ENCODE measurements at regions not wholly inside any gene's neighbourhood (a gene's known extent, or its start where the extent isn't known, plus 50 kb on each side); places are given as distances from the start of the nearest gene placed in this dataset.
"Not testable (repeated sequence)": the region's sequence is repeated elsewhere in the genome, so short reads cannot be mapped to it uniquely, and the experiment has no call there.

DNA sequence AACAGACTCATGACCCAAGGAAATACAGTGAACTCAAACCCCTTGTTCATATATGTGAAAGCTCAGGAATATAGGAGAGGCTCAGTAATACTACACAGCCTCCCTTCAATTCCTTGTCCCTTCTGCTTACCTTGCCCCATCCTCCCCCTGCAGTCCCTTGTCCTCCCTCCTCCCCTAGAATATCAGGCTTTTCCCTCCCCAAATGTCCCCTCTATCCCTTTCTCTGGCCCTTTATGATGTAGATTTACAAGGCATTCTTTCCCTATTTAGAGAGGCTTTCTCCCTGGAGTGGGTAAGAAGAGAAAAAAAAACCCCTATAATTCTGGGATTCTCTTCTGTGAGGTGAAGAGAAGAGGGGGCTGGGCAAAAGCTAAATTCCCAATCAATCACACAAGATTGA lies 64.9 kb upstream of the KBTBD8 start:
- H3K4me3 ChIP-seq (ENCODE audit: low read length), result no peak overlapping the region
- H3K27me3 ChIP-seq (ENCODE audit: low read length), result peaks cover 13% of the 10 kb centered on the region
- H3K27ac ChIP-seq (ENCODE audit: low read length), result no peak overlapping the region
- no TSS peak for BruUV-seq (replicated peaks)
- CTCF ChIA-PET, result no interaction called here
- ATAC-seq, result no peak
- TF ChIP-seq, protein P1, sequence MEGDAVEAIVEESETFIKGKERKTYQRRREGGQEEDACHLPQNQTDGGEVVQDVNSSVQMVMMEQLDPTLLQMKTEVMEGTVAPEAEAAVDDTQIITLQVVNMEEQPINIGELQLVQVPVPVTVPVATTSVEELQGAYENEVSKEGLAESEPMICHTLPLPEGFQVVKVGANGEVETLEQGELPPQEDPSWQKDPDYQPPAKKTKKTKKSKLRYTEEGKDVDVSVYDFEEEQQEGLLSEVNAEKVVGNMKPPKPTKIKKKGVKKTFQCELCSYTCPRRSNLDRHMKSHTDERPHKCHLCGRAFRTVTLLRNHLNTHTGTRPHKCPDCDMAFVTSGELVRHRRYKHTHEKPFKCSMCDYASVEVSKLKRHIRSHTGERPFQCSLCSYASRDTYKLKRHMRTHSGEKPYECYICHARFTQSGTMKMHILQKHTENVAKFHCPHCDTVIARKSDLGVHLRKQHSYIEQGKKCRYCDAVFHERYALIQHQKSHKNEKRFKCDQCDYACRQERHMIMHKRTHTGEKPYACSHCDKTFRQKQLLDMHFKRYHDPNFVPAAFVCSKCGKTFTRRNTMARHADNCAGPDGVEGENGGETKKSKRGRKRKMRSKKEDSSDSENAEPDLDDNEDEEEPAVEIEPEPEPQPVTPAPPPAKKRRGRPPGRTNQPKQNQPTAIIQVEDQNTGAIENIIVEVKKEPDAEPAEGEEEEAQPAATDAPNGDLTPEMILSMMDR (conservative IDR thresholded peaks at IDR 0.05; ENCODE audit: low read depth, low read length), result no peak
- TF ChIP-seq EZH2 (IDR thresholded peaks at IDR 0.05; ENCODE audit: low read length, unreplicated experiment), result no peak
- no peak for TF ChIP-seq EZH2phosphoT487 (IDR thresholded peaks at IDR 0.05; ENCODE audit: borderline replicate concordance, low read length)
- H2AFZ ChIP-seq (ENCODE audit: low read length), result no peak overlapping the region
- H3K36me3 ChIP-seq (ENCODE audit: low read depth, low read length), result no peaks in the 10 kb centered on the region
- POLR2A ChIA-PET (ENCODE audit: unreplicated experiment), result no interaction called here
- no peaks in the 10 kb centered on the region for H3K9me3 ChIP-seq (ENCODE audit: low read length)
- H3K4me1 ChIP-seq (ENCODE audit: insufficient read depth, low read length), result no peaks in the 10 kb centered on the region
- H4K20me1 ChIP-seq (ENCODE audit: low read length), result no peaks in the 10 kb centered on the region
- no peaks in the 10 kb centered on the region for H3F3A ChIP-seq (ENCODE audit: low read length, unreplicated experiment)
- no peak overlapping the region for H3K9ac ChIP-seq (ENCODE audit: low read length)
- no peaks in the 10 kb centered on the region for H3K9me2 ChIP-seq (replicated peaks; ENCODE audit: low read length)
- no peak for DNase-seq
- no peaks in the 10 kb centered on the region for H3K79me2 ChIP-seq (ENCODE audit: low read length)
- no peak overlapping the region for H3K4me2 ChIP-seq (ENCODE audit: low read length)
- intact Hi-C loops (cut with micrococcal nuclease), result no loop called here

DNA sequence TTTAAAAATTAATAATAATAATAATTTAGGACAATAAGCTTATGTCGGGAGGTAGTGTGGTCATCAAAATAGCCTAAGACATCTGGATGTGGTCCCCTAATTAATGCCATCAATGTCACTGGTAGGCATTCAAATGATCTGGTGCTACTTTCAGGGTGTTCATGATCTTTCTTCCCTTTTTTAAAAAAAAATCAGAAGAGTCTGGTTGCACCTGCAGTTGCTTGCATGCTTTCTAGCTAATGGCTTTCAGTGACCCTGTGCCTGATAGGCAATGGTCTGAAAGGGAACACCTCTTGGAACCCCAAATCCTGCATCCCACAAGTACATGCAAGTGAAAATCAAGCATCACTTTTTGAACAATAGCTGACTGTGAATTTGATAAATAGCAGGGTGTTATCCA lies 64.1 kb upstream of the KBTBD8 start:
- Histone ChIP-seq H4K20me1 (ENCODE audit: low read length) (no peaks in the 10 kb centered on the region), H3K9me2 (replicated peaks; ENCODE audit: low read length) (no peaks in the 10 kb centered on the region), H3K4me2 (ENCODE audit: low read length) (no peak overlapping the region), H3K4me1 (ENCODE audit: insufficient read depth, low read length) (no peaks in the 10 kb centered on the region), H3K9ac (ENCODE audit: low read length) (no peak overlapping the region), H3K9me3 (ENCODE audit: low read length) (no peaks in the 10 kb centered on the region), H3K4me3 (ENCODE audit: low read length) (no peak overlapping the region), H3K27me3 (ENCODE audit: low read length) (peaks cover 13% of the 10 kb centered on the region), H3F3A (ENCODE audit: low read length, unreplicated experiment) (no peaks in the 10 kb centered on the region), H3K27ac (ENCODE audit: low read length) (no peak overlapping the region), H3K36me3 (ENCODE audit: low read depth, low read length) (no peaks in the 10 kb centered on the region), H2AFZ (ENCODE audit: low read length) (no peak overlapping the region), H3K79me2 (ENCODE audit: low read length) (no peaks in the 10 kb centered on the region)
- POLR2A ChIA-PET (ENCODE audit: unreplicated experiment), result interaction anchor here (0.8 kb wide), 1 partner anchor 150 kb away, joined by 5 read pairs; no protein-coding TSS in a partner anchor
- no peak for TF ChIP-seq EZH2 (IDR thresholded peaks at IDR 0.05; ENCODE audit: low read length, unreplicated experiment)
- TF ChIP-seq, protein P1 (conservative IDR thresholded peaks at IDR 0.05; ENCODE audit: low read depth, low read length), result no peak
- TF ChIP-seq EZH2phosphoT487 (IDR thresholded peaks at IDR 0.05; ENCODE audit: borderline replicate concordance, low read length), result no peak
- no TSS peak for BruUV-seq (replicated peaks)
- DNase-seq (no peak), ATAC-seq (no peak)
- CTCF ChIA-PET, result no interaction called here
- intact Hi-C loops (cut with micrococcal nuclease), result no loop called here

- no peak overlapping the region for H3K4me2 ChIP-seq (ENCODE audit: low read length)
- no peaks in the 10 kb centered on the region for H3K4me1 ChIP-seq (ENCODE audit: insufficient read depth, low read length)
- no peak overlapping the region for H3K27ac ChIP-seq (ENCODE audit: low read length)
- BruUV-seq (replicated peaks), result no TSS peak
- CTCF ChIA-PET, result no interaction called here
- POLR2A ChIA-PET (ENCODE audit: unreplicated experiment), result no interaction called here
- no peak overlapping the region for H3K9ac ChIP-seq (ENCODE audit: low read length)
- H3K4me3 ChIP-seq (ENCODE audit: low read length), result no peak overlapping the region
- no peak overlapping the region for H2AFZ ChIP-seq (ENCODE audit: low read length)
- H4K20me1 ChIP-seq (ENCODE audit: low read length), result no peaks in the 10 kb centered on the region
- DNase-seq, result no peak
- no peaks in the 10 kb centered on the region for H3K9me3 ChIP-seq (ENCODE audit: low read length)
- no peak for ATAC-seq
- no peaks in the 10 kb centered on the region for H3K9me2 ChIP-seq (replicated peaks; ENCODE audit: low read length)
- H3K27me3 ChIP-seq (ENCODE audit: low read length), result peaks cover 8% of the 10 kb centered on the region
- no peaks in the 10 kb centered on the region for H3F3A ChIP-seq (ENCODE audit: low read length, unreplicated experiment)
- no peak for TF ChIP-seq EZH2 (IDR thresholded peaks at IDR 0.05; ENCODE audit: low read length, unreplicated experiment)
- TF ChIP-seq, protein P1 (conservative IDR thresholded peaks at IDR 0.05; ENCODE audit: low read depth, low read length), result no peak
- no peak for TF ChIP-seq EZH2phosphoT487 (IDR thresholded peaks at IDR 0.05; ENCODE audit: borderline replicate concordance, low read length)
- no peaks in the 10 kb centered on the region for H3K79me2 ChIP-seq (ENCODE audit: low read length)
- intact Hi-C loops (cut with micrococcal nuclease), result loop anchor here (5.0 kb wide), 1 partner anchor 1943 kb away; no protein-coding TSS in a partner anchor
- H3K36me3 ChIP-seq (ENCODE audit: low read depth, low read length), result no peaks in the 10 kb centered on the region
Observed at GRCh38 chr3:66934725-66935124, 63.4 kb upstream of the KBTBD8 start.

GRCh38 chr3:66937041-66937440 lies 61.1 kb upstream of the KBTBD8 start:
- H3K9me2 ChIP-seq (replicated peaks; ENCODE audit: low read length); H3F3A ChIP-seq (ENCODE audit: low read length, unreplicated experiment); H3K36me3 ChIP-seq (ENCODE audit: low read depth, low read length); POLR2A ChIA-PET (ENCODE audit: unreplicated experiment); H3K27ac ChIP-seq (ENCODE audit: low read length); H4K20me1 ChIP-seq (ENCODE audit: low read length); CTCF ChIA-PET; H3K4me3 ChIP-seq (ENCODE audit: low read length); BruUV-seq (replicated peaks); H3K9me3 ChIP-seq (ENCODE audit: low read length); H3K4me1 ChIP-seq (ENCODE audit: insufficient read depth, low read length); H3K9ac ChIP-seq (ENCODE audit: low read length); H3K4me2 ChIP-seq (ENCODE audit: low read length); ATAC-seq; H3K79me2 ChIP-seq (ENCODE audit: low read length); H3K27me3 ChIP-seq (ENCODE audit: low read length): not testable (repeated sequence)
- DNase-seq, result peak; percentile 1
- intact Hi-C loops (cut with micrococcal nuclease), result loop anchor here (5.0 kb wide), 1 partner anchor 1940 kb away; no protein-coding TSS in a partner anchor
- 0 out of 2 replicates have a peak overlapping the region, but pooled peaks have one; percentile 45 for H2AFZ ChIP-seq (ENCODE audit: low read length)
